ENCODE measurements at regions not wholly inside any gene's neighbourhood (a gene's known extent, or its start where the extent isn't known, plus 50 kb on each side); places are given as distances from the start of the nearest gene placed in this dataset.
"Not testable (repeated sequence)": the region's sequence is repeated elsewhere in the genome, so short reads cannot be mapped to it uniquely, and the experiment has no call there.

GRCh38 chr5:34410411-34411139, 245.6 kb upstream of the RAI14 start:
- no peak for DNase-seq (ENCODE audit: insufficient read length, low spot score)
- TF ChIP-seq POLR2A (IDR thresholded peaks at IDR 0.05; ENCODE audit: low read depth, low read length) = no peak
- FAIRE-seq = no peak

- no peak for DNase-seq (ENCODE audit: insufficient read length, low spot score)
- no peak for TF ChIP-seq POLR2A (IDR thresholded peaks at IDR 0.05; ENCODE audit: low read depth, low read length)
- no peak for FAIRE-seq
Observed at GRCh38 chr5:34411470-34412346, 244.4 kb upstream of the RAI14 start.

GRCh38 chr5:34412736-34413135, 243.4 kb upstream of the RAI14 start:
- no peak for TF ChIP-seq POLR2A (IDR thresholded peaks at IDR 0.05; ENCODE audit: low read depth, low read length)
- FAIRE-seq (no peak), DNase-seq (ENCODE audit: insufficient read length, low spot score) (no peak)

- no peak for FAIRE-seq
Observed at GRCh38 chr5:34415559-34416198, 240.4 kb upstream of the RAI14 start.

GRCh38 chr5:34416501-34417008, 239.6 kb upstream of the RAI14 start:
- DNase-seq (ENCODE audit: insufficient read length, low spot score) (no peak), FAIRE-seq (peak; percentile 23)
- no peak for TF ChIP-seq POLR2A (IDR thresholded peaks at IDR 0.05; ENCODE audit: low read depth, low read length)

More at GRCh38 chr5:34415559-34416198, 240.4 kb upstream of the RAI14 start:
- no peak for TF ChIP-seq POLR2A (IDR thresholded peaks at IDR 0.05; ENCODE audit: low read depth, low read length)
- DNase-seq (ENCODE audit: insufficient read length, low spot score) = no peak

GRCh38 chr5:34420191-34420590, 235.9 kb upstream of the RAI14 start:
- DNase-seq (ENCODE audit: insufficient read length, low spot score); FAIRE-seq: not testable (repeated sequence)

- FAIRE-seq (no peak), DNase-seq (ENCODE audit: insufficient read length, low spot score) (no peak)
- no peak for TF ChIP-seq POLR2A (IDR thresholded peaks at IDR 0.05; ENCODE audit: low read depth, low read length)
Observed at GRCh38 chr5:34436761-34437501, 219.2 kb upstream of the RAI14 start.

- DNase-seq (ENCODE audit: insufficient read length, low spot score) = no peak
- TF ChIP-seq POLR2A (IDR thresholded peaks at IDR 0.05; ENCODE audit: low read depth, low read length) = no peak
- no peak for FAIRE-seq
Observed at GRCh38 chr5:34439601-34440000, 216.5 kb upstream of the RAI14 start.

- not testable (repeated sequence) for DNase-seq (ENCODE audit: insufficient read length, low spot score); FAIRE-seq
Observed at GRCh38 chr5:34441767-34442166, 214.4 kb upstream of the RAI14 start.

GRCh38 chr5:34447424-34447823, 208.7 kb upstream of the RAI14 start:
- DNase-seq (ENCODE audit: insufficient read length, low spot score) = no peak
- TF ChIP-seq POLR2A (IDR thresholded peaks at IDR 0.05; ENCODE audit: low read depth, low read length) = no peak
- FAIRE-seq = no peak

GRCh38 chr5:34449639-34450038, 206.5 kb upstream of the RAI14 start:
- FAIRE-seq (no peak), DNase-seq (ENCODE audit: insufficient read length, low spot score) (no peak)

GRCh38 chr5:34450338-34450737, 205.8 kb upstream of the RAI14 start:
- DNase-seq (ENCODE audit: insufficient read length, low spot score) = no peak
- no peak for TF ChIP-seq POLR2A (IDR thresholded peaks at IDR 0.05; ENCODE audit: low read depth, low read length)
- no peak for FAIRE-seq

More at GRCh38 chr5:34449639-34450038, 206.5 kb upstream of the RAI14 start:
- no peak for TF ChIP-seq POLR2A (IDR thresholded peaks at IDR 0.05; ENCODE audit: low read depth, low read length)

- DNase-seq (ENCODE audit: insufficient read length, low spot score) (no peak), FAIRE-seq (no peak)
- no peak for TF ChIP-seq POLR2A (IDR thresholded peaks at IDR 0.05; ENCODE audit: low read depth, low read length)
Observed at GRCh38 chr5:34452170-34452828, 203.8 kb upstream of the RAI14 start.

Data from H54 (cell line).